NCI-H146 treated with DMSO at 0.1 percent for 48 hours (cell line): ENCODE measurements at regions not wholly inside any gene's neighbourhood (a gene's known extent, or its start where the extent isn't known, plus 50 kb on each side); places are given as distances from the start of the nearest gene placed in this dataset.

Source experiments
- DNase-seq: peaks from one replicate; lab custom pipeline; 2025; ENCODE audit not compliant: unreplicated experiment; lab: John Stamatoyannopoulos, UW

- DNase-seq = no peak
These were observed 266.1 kb upstream of the SIX2 start for GRCh38 chr2:45275242-45275805.

- peak; percentile 91 for DNase-seq
These were observed 265.1 kb upstream of the SIX2 start for GRCh38 chr2:45274250-45274926.

- DNase-seq = peak; percentile 90
These were observed 264.4 kb upstream of the SIX2 start for GRCh38 chr2:45273412-45274249.

- DNase-seq = no peak
These were observed 263.5 kb upstream of the SIX2 start for GRCh38 chr2:45272549-45273265.

- no peak for DNase-seq
These were observed 260.0 kb upstream of the SIX2 start for GRCh38 chr2:45269149-45269793.

GRCh38 chr2:45268631-45269030, 259.4 kb upstream of the SIX2 start:
- DNase-seq = no peak

- no peak for DNase-seq
These were observed 258.0 kb upstream of the SIX2 start for GRCh38 chr2:45267062-45267792.

GRCh38 chr2:45265336-45265735, 256.1 kb upstream of the SIX2 start:
- DNase-seq = no peak

GRCh38 chr2:45264227-45265225, 255.3 kb upstream of the SIX2 start:
- DNase-seq = no peak

GRCh38 chr2:45263147-45263546, 253.9 kb upstream of the SIX2 start:
- peak; percentile 89 for DNase-seq

GRCh38 chr2:45261746-45262145, 252.5 kb upstream of the SIX2 start:
- DNase-seq = no peak

GRCh38 chr2:45260946-45261345, 251.7 kb upstream of the SIX2 start:
- no peak for DNase-seq

GRCh38 chr2:45259547-45260160, 250.4 kb upstream of the SIX2 start:
- no peak for DNase-seq

GRCh38 chr2:45259138-45259537, 249.9 kb upstream of the SIX2 start:
- DNase-seq = peak; percentile 32

- DNase-seq = no peak
These were observed 249.1 kb upstream of the SIX2 start for GRCh38 chr2:45258311-45258710.

- no peak for DNase-seq
These were observed 248.6 kb upstream of the SIX2 start for GRCh38 chr2:45257820-45258219.

- DNase-seq = peak; percentile 89
These were observed 247.8 kb upstream of the SIX2 start for GRCh38 chr2:45256867-45257641.
